ENCODE measurements at regions not wholly inside any gene's neighbourhood (a gene's known extent, or its start where the extent isn't known, plus 50 kb on each side); places are given as distances from the start of the nearest gene placed in this dataset.

DNA sequence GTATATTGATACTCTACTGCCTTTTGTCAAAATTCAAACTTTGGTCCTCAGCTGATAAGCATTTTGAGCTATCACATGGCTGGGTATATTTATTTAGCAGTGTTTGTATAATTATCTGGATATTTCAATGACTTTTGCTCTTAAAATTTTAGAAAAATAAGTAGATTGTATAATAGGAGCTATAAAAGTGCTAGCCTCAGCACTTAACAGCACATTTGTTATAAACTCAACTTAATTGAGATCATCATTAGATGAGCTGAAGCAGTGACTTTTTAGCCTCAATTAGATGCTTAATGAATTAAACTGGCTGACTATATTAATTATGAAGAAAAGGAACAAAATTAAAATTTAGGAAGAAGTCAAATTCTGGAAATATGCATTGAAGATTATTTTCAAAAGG lies 429.9 kb downstream of the DYNC2H1 start:
- ChIA-PET CTCF (interaction anchor here (1.5 kb wide), 2 partner anchors 9 to 10 kb away, joined by 4 to 8 read pairs; no protein-coding TSS in a partner anchor), POLR2A (no interaction called here)
- TF ChIP-seq, protein P1, sequence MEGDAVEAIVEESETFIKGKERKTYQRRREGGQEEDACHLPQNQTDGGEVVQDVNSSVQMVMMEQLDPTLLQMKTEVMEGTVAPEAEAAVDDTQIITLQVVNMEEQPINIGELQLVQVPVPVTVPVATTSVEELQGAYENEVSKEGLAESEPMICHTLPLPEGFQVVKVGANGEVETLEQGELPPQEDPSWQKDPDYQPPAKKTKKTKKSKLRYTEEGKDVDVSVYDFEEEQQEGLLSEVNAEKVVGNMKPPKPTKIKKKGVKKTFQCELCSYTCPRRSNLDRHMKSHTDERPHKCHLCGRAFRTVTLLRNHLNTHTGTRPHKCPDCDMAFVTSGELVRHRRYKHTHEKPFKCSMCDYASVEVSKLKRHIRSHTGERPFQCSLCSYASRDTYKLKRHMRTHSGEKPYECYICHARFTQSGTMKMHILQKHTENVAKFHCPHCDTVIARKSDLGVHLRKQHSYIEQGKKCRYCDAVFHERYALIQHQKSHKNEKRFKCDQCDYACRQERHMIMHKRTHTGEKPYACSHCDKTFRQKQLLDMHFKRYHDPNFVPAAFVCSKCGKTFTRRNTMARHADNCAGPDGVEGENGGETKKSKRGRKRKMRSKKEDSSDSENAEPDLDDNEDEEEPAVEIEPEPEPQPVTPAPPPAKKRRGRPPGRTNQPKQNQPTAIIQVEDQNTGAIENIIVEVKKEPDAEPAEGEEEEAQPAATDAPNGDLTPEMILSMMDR (IDR thresholded peaks at IDR 0.05; ENCODE audit: control extremely low read depth, extremely low read depth, low read depth, missing control alignments), result no peak
- DNase-seq (ENCODE audit: extremely low spot score), result no peak

DNA sequence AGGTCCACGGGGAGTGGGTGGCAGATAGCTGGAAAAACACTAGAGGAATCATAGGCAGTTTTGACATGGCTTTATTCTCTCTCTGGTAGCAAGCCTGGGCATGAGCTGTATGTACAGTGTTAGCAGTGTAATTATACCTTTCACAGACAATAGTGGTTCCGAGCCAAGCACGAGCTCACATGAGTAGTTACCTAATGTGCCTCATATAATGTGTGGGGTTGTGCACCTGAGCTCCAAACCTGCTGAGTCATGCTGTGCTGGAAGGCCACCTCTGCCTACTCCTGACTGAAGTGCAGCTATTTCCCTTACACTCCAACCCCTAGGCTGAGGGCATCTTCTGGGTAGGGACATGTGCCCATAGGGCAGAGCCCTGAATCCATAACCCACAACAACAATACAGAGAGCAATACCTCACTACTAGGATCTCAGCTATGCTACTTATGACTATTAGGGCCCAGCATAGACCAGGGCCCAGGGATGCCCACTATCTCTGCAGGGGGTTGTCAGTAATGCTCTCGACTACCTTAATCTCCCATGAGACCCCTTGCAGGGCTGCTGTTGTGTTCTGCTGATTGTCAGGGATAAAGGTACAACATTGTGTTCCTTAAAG lies 432.1 kb downstream of the DYNC2H1 start:
- TF ChIP-seq, protein P1 (IDR thresholded peaks at IDR 0.05; ENCODE audit: control extremely low read depth, extremely low read depth, low read depth, missing control alignments), result no peak
- ChIA-PET CTCF (interaction anchor here (1.3 to 1.6 kb wide), 2 partner anchors 10 to 13 kb away, joined by 4 to 6 read pairs; no protein-coding TSS in a partner anchor), POLR2A (no interaction called here)
- DNase-seq (ENCODE audit: extremely low spot score), result no peak

DNA sequence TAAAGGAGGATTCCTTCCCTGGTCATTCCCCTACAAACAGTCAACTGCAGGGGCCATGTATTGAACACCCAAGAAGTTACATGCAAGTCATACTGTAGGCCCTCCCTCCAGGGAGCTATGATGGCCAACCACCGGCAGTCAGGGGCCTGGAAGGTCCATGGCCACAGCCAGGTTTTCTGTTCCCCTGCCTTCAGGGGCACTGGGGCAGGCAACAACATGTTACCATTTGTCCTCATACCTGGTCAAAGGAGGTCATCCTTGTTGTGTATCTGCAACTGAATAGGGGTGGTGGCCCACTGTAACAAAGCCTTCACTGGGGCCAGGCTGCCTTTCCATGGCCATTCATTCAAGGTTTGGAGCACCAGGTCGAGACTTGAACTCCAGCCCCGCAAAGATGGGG lies 433.6 kb downstream of the DYNC2H1 start:
- CTCF ChIA-PET, result interaction anchor here (0.8 kb wide), 1 partner anchor 256 kb away, joined by 3 read pairs; no protein-coding TSS in a partner anchor
- POLR2A ChIA-PET, result no interaction called here

DNA sequence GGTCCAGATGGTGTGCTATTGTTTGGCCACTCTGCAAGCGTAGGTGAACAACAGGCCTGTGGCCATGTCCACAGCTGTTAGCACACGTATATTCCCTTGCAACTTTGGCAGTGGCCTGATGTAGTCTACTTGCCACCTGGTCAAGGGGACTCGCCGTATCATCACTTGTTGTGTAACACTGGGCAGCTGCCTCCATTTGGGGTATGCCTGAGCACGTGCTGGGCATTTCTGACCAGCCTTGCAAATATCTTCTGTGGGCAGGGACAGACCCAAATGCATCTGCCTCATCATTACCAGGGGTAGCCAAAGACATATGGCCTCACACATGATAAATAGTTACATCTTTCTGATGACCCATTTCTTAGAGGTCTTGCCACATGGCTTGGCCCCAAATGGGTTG lies 434.2 kb downstream of the DYNC2H1 start:
- ChIA-PET POLR2A (no interaction called here), CTCF (no interaction called here)
- DNase-seq (ENCODE audit: extremely low spot score), result no peak
- TF ChIP-seq, protein P1 (IDR thresholded peaks at IDR 0.05; ENCODE audit: control extremely low read depth, extremely low read depth, low read depth, missing control alignments), result no peak

More for the DNA sequence above, 433.6 kb downstream of the DYNC2H1 start:
- no peak for DNase-seq (ENCODE audit: extremely low spot score)
- TF ChIP-seq, protein P1 (IDR thresholded peaks at IDR 0.05; ENCODE audit: control extremely low read depth, extremely low read depth, low read depth, missing control alignments), result no peak

DNA sequence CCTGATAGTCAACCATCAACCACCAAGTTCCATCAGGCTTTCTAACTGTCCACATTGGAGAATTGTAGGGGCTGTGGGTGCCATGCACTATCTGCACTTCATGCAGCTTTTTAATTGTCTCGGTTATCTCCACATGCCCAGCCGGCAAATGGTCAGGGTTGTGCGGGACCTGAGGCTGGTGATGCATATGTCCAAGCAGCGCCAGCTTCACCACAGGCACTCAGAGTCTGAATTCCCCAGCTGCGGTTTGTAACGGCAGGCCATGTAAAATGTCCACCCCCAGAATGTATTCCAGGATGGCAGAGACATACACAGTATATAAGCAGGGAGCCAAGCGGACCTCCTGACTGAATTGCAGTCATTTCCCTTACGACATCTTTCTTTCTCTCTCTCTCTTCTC lies 435.6 kb downstream of the DYNC2H1 start:
- DNase-seq (ENCODE audit: extremely low spot score), result no peak
- POLR2A ChIA-PET, result no interaction called here
- CTCF ChIA-PET, result interaction anchor here (1.0 to 1.3 kb wide), 2 partner anchors 10 to 17 kb away, joined by 3 read pairs; no protein-coding TSS in a partner anchor
- TF ChIP-seq, protein P1 (IDR thresholded peaks at IDR 0.05; ENCODE audit: control extremely low read depth, extremely low read depth, low read depth, missing control alignments), result no peak

DNA sequence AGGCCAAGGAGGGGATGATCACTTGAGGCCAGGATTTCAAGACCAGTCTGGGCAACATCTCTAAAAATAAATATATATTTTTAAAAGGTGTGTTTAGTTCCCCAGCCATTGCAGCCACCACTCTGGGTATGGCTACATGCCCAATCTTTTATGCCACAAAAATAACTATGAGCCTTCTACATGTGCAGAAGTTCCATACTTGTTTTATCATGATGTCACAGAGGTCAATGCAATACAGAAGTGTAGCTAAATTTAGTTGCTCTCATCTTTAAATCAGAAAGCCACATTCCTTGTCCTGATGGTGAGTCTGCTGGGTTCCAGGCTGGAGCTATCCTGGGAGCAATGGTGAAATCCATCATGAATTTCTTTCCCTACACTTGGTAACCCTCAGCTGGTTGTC lies 436.3 kb downstream of the DYNC2H1 start:
- POLR2A ChIA-PET, result no interaction called here
- TF ChIP-seq, protein P1 (IDR thresholded peaks at IDR 0.05; ENCODE audit: control extremely low read depth, extremely low read depth, low read depth, missing control alignments), result no peak
- DNase-seq (ENCODE audit: extremely low spot score), result no peak
- CTCF ChIA-PET, result interaction anchor here (0.7 to 1.7 kb wide), 3 partner anchors 9 to 55 kb away, joined by 3 to 5 read pairs (median 4); no protein-coding TSS in a partner anchor
